SU-DHL-6 (cell line): ENCODE measurements at regions not wholly inside any gene's neighbourhood (a gene's known extent, or its start where the extent isn't known, plus 50 kb on each side); places are given as distances from the start of the nearest gene placed in this dataset.

Experiments used
- H2AFZ ChIP-seq: fragments of 200-600 bp; sonication (generic); 2 replicates; pipeline ENCODE4 v1.6.1; 2014; ENCODE audit warnings: low read depth, mild to moderate bottlenecking, moderate library complexity, mixed read lengths, antibody characterized with exemption, low read length; ENCODE audit not compliant: severe bottlenecking
- H3F3A ChIP-seq: fragments of 200-600 bp; shearing (Covaris generic); 2 replicates; pipeline ENCODE4 v1.6.0; 2016; ENCODE audit warnings: antibody characterized with exemption, mild to moderate bottlenecking; ENCODE audit not compliant: insufficient read depth
- H3K27ac ChIP-seq: fragments of 200-600 bp; sonication (generic); 2 replicates; pipeline ENCODE4 v1.5.1; 2016; ENCODE audit warnings: low read depth, mild to moderate bottlenecking, low read length, moderate library complexity, mixed read lengths
- H3K27me3 ChIP-seq: fragments of 200-600 bp; sonication (generic), shearing (Covaris generic); 2 replicates; pipeline ENCODE4 v1.6.0; 2014; ENCODE audit warnings: mild to moderate bottlenecking, low read length
- H3K36me3 ChIP-seq: fragments of 200-600 bp; sonication (generic); 2 replicates; pipeline ENCODE4 v1.6.1; 2014; ENCODE audit warnings: mild to moderate bottlenecking, low read length, mixed read lengths
- H3K4me2 ChIP-seq: fragments of 300-600, 200-600 bp; shearing (Covaris generic), sonication (generic); 2 replicates; pipeline ENCODE4 v1.6.0; 2014; ENCODE audit warnings: low read length, low read depth, mild to moderate bottlenecking; ENCODE audit not compliant: poor library complexity, severe bottlenecking
- H3K4me3 ChIP-seq: fragments of 200-600 bp; sonication (generic); 2 replicates; pipeline ENCODE4 v1.5.1; 2014; ENCODE audit warnings: antibody characterized with exemption, low read length, mild to moderate bottlenecking, mixed read lengths; ENCODE audit not compliant: insufficient read depth, poor library complexity, severe bottlenecking
- H3K79me2 ChIP-seq: fragments of 200-600 bp; sonication (generic); 2 replicates; pipeline ENCODE4 v1.6.1; 2014; ENCODE audit warnings: mild to moderate bottlenecking, low read length, moderate library complexity; ENCODE audit not compliant: insufficient read depth
- H3K9ac ChIP-seq: fragments of 200-600 bp; sonication (generic); 2 replicates; pipeline ENCODE4 v1.7.0; 2014; ENCODE audit warnings: mild to moderate bottlenecking, low read length
- H3K9me2 ChIP-seq: fragments of 200-600 bp; sonication (generic); replicated peaks from 2 replicates; pipeline ENCODE4 v1.6.1; 2014; ENCODE audit warnings: low read length; ENCODE audit not compliant: insufficient read depth
- H3K9me3 ChIP-seq: fragments of 200-600 bp; sonication (generic); 2 replicates; pipeline ENCODE4 v1.6.1; 2014; ENCODE audit warnings: low read length, mixed read lengths; ENCODE audit not compliant: insufficient read depth
- H4K20me1 ChIP-seq: fragments of 200-600 bp; sonication (generic); 2 replicates; pipeline ENCODE4 v1.6.1; 2014; ENCODE audit warnings: low read depth, mild to moderate bottlenecking, antibody characterized with exemption, low read length, moderate library complexity, mixed read lengths
- CTCF ChIP-seq: fragments of 200-600 bp; sonication (generic); IDR thresholded peaks from one replicate; pipeline ENCODE4 v1.5.1; 2017; ENCODE audit warnings: antibody characterized with exemption, mild to moderate bottlenecking, low read length, moderate library complexity; ENCODE audit not compliant: insufficient read depth, poor library complexity, severe bottlenecking
- EZH2phosphoT487 ChIP-seq: fragments of 200-600 bp; sonication (generic), shearing (Covaris generic); conservative IDR thresholded peaks from 2 replicates; pipeline ENCODE4 v1.6.1; 2018; ENCODE audit warnings: mild to moderate bottlenecking, antibody characterized with exemption, low read length, moderate library complexity, mixed read lengths

GRCh38 chr3:157632075-157632474 lies 128.9 kb upstream of the VEPH1 start:
- H3K79me2 ChIP-seq = no peaks in the 10 kb centered on the region
- H3K9me2 ChIP-seq = no peaks in the 10 kb centered on the region
- H4K20me1 ChIP-seq = no peaks in the 10 kb centered on the region
- no peaks in the 10 kb centered on the region for H3K9me3 ChIP-seq
- no peak overlapping the region for H3K4me2 ChIP-seq
- no peak overlapping the region for H3K27ac ChIP-seq
- no peak overlapping the region for H2AFZ ChIP-seq
- H3F3A ChIP-seq = no peaks in the 10 kb centered on the region
- TF ChIP-seq EZH2phosphoT487 = no peak
- TF ChIP-seq CTCF = no peak
- no peaks in the 10 kb centered on the region for H3K27me3 ChIP-seq
- no peaks in the 10 kb centered on the region for H3K36me3 ChIP-seq
- no peak overlapping the region for H3K9ac ChIP-seq
- H3K4me3 ChIP-seq = no peak overlapping the region

- H3K9ac ChIP-seq = no peak overlapping the region
- TF ChIP-seq CTCF = no peak
- no peak for TF ChIP-seq EZH2phosphoT487
These were observed 128.3 kb upstream of the VEPH1 start for GRCh38 chr3:157631478-157631877.

GRCh38 chr3:157626817-157627216 lies 123.6 kb upstream of the VEPH1 start:
- H3K9ac ChIP-seq = no peak overlapping the region
- no peaks in the 10 kb centered on the region for H3K9me2 ChIP-seq
- H3K36me3 ChIP-seq = no peaks in the 10 kb centered on the region
- H3K27ac ChIP-seq = no peak overlapping the region
- no peak overlapping the region for H3K4me2 ChIP-seq
- H3K4me3 ChIP-seq = no peak overlapping the region
- TF ChIP-seq EZH2phosphoT487 (no peak), CTCF (no peak)
- H3K79me2 ChIP-seq = no peaks in the 10 kb centered on the region
- no peak overlapping the region for H2AFZ ChIP-seq
- H4K20me1 ChIP-seq = no peaks in the 10 kb centered on the region
- no peaks in the 10 kb centered on the region for H3K9me3 ChIP-seq
- no peaks in the 10 kb centered on the region for H3F3A ChIP-seq
- no peaks in the 10 kb centered on the region for H3K27me3 ChIP-seq

More at GRCh38 chr3:157631478-157631877, 128.3 kb upstream of the VEPH1 start:
- Histone ChIP-seq H3K9me2 (no peaks in the 10 kb centered on the region), H3K36me3 (no peaks in the 10 kb centered on the region), H2AFZ (no peak overlapping the region), H4K20me1 (no peaks in the 10 kb centered on the region), H3K79me2 (no peaks in the 10 kb centered on the region), H3F3A (no peaks in the 10 kb centered on the region), H3K4me3 (no peak overlapping the region), H3K9me3 (no peaks in the 10 kb centered on the region), H3K4me2 (no peak overlapping the region), H3K27ac (no peak overlapping the region), H3K27me3 (no peaks in the 10 kb centered on the region)
